ENCODE measurements at regions not wholly inside any gene's neighbourhood (a gene's known extent, or its start where the extent isn't known, plus 50 kb on each side); places are given as distances from the start of the nearest gene placed in this dataset.

- TF ChIP-seq, protein P1, sequence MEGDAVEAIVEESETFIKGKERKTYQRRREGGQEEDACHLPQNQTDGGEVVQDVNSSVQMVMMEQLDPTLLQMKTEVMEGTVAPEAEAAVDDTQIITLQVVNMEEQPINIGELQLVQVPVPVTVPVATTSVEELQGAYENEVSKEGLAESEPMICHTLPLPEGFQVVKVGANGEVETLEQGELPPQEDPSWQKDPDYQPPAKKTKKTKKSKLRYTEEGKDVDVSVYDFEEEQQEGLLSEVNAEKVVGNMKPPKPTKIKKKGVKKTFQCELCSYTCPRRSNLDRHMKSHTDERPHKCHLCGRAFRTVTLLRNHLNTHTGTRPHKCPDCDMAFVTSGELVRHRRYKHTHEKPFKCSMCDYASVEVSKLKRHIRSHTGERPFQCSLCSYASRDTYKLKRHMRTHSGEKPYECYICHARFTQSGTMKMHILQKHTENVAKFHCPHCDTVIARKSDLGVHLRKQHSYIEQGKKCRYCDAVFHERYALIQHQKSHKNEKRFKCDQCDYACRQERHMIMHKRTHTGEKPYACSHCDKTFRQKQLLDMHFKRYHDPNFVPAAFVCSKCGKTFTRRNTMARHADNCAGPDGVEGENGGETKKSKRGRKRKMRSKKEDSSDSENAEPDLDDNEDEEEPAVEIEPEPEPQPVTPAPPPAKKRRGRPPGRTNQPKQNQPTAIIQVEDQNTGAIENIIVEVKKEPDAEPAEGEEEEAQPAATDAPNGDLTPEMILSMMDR (IDR thresholded peaks at IDR 0.05) = no peak
- TF ChIP-seq POLR2A (IDR thresholded peaks at IDR 0.05) = no peak
Observed at GRCh38 chr6:44699851-44700250, 312.3 kb downstream of the CDC5L start.
